ENCODE measurements at regions not wholly inside any gene's neighbourhood (a gene's known extent, or its start where the extent isn't known, plus 50 kb on each side); places are given as distances from the start of the nearest gene placed in this dataset.

DNA sequence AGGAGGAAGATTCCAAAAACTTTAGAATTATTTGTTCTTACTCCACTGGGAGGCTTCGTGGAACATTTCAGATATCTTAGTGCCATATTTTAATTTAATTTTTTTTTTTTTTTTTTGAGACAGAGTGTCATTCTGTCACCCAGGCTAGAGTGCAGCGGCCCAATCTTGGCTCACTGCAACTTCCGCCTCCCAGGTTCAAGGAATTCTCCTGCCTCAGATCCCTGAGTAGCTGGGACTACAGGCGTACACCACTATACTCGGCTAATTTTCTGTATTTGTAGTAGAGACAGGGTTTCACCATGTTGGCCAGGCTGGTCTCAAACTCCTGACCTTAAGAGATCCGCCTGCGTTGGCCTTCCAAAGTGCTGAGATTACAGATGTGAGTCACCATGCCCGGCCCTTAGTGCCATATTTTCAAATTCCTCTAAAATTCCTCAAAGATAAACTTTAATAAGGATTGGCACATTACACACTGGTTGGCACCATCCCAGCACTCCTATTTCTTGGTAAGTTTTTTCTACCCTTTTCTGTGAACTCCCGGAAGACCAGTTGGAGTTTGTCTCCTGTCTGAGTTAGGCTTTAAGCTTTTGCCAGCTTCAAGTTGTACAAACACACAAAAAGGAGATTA is 693.7 kb downstream of the MCTP2 start:
- no peak for DNase-seq

DNA sequence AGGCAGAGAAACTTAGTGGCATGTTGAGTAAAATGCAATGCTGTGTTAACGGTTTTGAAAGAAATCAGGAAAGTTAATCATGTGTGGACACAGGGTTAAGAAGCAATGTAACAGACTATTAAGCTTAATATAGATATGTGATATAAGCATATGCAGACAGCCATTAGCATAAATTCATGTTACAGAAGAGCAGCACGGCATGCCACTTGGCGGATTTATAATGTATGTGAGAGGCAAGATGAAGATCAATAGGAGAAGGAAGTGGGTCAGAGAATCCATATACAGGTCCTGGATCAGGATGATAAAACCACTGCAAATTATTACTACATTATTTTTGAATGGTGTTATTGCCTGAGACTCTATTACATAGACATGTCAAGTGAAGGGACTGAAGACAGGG is 694.3 kb downstream of the MCTP2 start:
- no peak for DNase-seq

DNA sequence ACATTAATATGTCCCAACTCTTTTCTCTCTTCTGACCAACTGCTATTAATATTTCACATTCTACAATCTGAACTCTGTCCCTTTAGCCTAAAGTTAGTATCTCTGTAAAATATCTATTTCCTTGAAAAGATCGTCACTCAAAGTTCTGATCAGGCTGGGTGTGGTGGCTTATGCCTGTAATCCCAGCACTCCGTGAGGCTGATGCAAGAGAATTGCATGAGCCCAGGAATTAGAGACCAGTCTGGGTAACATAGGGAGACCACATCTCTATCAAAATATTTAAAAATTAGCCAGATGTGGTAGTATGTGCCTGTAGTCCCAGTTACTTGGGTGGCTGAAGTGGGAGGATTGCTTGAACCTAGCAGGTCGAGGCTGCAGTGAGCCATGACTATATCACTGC is 695.6 kb downstream of the MCTP2 start:
- DNase-seq, result no peak

DNA sequence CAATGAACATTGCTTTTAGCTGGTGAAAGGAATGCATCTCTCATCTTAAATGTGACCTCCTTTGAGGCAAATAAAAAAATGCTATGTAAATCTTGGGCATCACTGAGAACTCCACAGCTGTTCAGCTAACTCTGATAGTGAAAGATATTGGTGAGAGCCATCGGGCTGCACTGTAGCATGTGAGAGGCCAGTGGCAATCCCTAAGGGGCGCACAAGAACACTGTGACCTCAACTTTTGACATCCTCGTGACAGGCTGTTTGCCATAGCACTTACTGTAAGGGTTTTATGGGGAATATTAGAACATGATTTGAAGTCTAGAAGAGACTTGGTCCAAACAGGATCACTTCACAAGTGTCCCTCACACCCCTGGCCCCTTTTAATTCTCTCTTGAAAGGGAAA is 697.9 kb downstream of the MCTP2 start:
- DNase-seq, result no peak

DNA sequence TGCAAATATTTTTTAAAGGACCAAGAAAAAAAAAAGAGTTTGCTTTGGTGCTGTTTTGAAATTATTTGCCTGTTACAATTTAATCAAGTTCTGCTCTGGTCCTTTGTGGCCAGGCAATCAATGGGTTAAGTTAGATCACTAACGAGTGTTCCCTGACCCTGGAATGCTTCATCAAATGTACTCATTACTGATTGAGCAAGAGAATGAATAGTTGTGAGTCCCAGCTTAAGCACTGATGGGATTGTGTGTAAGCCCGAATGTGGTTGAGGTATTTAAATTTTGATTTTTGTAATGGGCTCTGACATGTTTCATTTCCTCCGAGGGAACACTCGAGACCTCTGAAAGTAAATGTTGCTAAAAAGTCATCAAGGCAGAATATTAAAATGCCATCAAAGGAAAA is 699.1 kb downstream of the MCTP2 start:
- DNase-seq, result no peak

DNA sequence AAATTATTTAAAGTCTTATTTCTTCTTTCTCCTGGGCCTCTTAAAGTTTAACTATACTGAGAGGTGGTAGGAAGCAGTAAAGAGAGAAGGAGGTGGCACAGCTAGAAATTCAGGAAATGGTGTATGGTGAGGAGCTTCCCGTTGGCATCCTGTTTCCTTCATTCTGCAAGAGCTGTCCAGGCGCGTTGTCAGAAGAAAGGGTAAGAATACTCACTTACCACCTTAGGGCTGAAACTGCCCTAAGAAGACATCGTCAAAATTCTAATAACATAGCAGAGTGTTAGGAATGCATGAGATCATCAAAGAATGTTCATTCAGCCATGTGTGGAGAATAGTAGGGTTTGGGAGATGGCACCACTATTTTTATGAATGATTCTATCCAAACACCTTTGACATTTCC is 699.6 kb downstream of the MCTP2 start:
- no peak for DNase-seq

DNA sequence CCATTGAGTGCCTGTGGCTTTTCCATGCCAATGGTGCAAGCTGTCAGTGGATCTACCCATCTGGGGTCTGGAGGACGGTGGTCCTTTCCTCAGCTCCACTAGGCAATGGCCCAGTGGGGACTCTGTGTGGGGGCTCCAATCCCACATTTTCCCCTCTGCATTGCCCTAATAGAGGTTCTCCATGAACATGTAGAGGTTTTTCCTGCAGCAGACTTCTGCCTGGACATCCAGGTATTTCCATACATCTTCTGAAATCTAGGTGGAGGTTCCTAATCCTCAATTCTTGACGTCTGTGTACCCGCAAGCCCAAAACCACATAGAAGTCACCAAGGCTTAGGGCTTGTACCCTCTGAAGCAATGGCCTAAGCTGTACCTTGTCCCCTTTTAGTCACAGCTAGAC is 703.1 kb downstream of the MCTP2 start:
- no peak for DNase-seq

DNA sequence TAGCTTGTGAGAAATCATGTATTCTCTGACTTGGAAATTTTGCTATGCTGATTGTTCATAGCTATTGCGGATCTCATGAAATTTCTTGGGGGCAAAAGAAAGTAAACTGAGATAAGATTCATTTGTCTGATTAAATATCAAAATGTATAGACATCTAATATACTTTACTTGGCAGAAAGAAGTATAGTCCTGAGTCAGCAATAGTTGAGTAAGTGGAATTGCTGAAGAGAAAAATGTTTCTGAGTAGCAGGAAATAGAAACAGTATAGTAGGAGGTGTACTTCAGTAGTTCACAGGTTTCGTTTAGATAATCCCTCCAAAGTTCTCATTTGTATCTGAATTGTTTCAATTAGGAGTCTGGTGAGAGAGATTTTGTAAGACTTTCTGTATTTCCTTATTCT is 705.9 kb downstream of the MCTP2 start:
- DNase-seq, result no peak

DNA sequence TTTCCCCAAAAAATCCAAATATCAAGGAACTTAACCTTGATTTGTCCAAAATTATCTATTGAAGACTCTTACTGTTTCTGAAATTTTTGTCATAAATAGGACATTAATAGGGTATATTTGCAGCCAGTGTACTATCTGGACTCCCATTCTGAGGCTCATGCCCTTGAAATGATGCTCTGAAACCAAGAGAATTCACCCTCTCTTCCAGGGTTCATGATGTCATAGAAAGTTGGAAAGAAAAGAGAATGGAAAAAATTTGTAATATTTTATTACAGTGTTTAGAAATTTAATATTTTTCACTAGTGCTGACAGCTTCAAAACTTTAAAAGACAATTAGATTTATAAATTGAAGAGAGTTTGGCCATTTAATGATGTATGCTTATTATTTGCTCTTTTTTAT is 712.5 kb downstream of the MCTP2 start:
- DNase-seq, result no peak

DNA sequence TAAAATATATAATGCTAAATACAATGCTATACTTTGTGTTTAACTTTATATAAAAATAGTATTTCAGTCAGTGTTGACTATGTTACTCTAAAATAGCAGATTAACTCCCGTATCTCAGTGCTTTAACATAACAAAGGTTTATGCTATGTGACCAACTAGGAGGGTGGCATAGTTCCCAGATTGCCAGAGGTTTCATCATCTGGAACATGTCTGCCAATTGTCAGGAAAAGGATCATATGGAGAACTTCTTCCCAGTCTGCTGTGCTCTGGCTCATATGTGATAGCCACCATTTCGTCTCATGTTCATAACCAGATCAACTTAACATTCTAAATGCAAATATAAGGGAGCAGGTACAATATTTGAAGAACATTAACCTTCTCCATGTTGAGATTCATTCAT is 720.2 kb downstream of the MCTP2 start:
- no peak for DNase-seq

DNA sequence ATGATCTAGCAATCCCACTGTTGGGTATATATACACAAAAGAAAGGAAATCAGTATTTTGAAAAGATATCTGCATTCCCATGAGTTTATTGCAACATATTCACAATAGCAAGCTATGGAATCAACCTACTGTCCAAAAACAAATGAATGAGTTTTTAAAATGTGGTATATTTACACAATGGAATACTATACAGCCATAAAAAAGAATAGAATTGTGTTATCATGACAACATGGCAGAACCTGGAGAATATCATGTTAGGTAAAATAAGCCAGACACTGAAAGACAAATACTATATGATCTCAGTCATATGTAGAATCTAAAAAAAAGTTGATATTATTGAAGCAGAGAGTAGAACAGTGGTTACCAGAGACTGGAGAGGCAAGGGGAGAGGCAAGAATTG is 732.6 kb downstream of the MCTP2 start:
- no peak for DNase-seq

DNA sequence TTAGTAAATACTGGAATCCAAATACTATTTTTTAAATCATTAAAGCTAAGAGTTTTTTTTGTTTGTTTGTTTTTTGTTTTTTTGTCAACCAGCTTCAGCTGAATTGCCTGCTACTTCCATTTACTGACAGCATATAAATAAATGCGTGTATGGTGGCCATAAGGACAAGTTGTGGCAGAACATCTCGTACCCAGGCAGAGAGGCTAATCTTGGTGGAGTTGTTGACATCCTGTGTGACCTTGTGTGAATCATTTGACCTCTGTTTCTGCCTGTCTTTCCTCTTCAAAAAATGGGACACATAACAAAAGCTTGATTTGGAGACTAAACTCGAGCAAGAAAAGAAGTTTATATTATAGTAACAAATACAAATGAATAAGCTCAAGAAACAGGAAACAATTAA is 734.2 kb downstream of the MCTP2 start:
- DNase-seq, result no peak

DNA sequence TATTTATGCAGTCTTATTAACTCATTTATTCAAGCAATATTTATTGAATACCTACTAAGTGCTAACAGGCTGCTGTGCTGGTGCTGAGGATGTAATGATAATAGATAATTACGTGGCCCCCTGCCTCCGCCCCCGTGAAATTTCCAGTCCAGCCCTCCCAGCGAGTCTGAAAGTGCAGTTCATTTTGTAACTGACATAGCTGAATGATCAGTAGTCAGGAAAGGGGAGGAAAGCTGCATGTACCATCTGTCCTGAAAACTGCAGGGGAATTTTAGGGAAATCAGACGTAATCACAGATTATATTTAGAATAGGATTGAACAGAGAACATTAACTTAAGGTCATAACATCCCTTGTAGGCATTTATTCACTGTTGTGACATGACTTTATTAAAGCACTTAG is 736.8 kb downstream of the MCTP2 start:
- DNase-seq, result no peak

DNA sequence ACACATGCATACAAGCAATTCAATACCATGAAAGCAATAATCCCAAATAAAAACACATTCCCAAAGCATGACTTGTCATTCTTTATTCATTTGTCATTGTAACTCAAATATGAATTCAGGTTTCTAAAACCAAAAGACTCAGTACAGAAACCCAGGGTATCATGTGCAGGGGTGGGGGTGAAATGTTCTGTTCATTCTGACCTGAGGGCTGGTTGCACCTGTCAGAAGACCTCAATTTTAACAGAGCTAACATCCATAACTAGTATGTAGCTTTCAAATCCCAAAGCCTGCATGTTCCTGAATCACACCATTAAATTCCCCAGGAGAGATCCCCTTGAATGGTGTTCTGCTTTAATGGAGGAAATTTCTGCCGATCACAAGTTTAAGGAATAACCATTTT is 738.7 kb downstream of the MCTP2 start:
- DNase-seq, result no peak

DNA sequence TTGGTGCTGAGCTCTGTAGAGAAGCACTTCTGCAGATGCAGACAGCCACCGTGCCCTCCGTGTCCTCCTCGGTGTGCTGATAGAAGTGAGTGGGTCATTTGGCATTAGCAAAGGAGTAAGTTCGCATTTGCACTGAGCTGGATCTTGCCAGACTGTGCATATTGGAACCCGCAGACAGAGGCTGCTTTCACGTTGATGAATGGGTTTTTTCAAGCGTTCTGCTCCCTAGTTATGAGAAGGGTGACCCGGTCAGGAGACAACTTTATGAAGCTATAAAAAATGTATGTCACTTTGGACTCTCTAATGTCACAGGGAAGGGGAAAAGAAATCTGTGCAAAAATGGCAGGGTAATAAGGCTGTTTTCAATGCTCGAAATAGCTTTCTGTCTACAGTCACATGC is 739.4 kb downstream of the MCTP2 start:
- DNase-seq, result no peak

DNA sequence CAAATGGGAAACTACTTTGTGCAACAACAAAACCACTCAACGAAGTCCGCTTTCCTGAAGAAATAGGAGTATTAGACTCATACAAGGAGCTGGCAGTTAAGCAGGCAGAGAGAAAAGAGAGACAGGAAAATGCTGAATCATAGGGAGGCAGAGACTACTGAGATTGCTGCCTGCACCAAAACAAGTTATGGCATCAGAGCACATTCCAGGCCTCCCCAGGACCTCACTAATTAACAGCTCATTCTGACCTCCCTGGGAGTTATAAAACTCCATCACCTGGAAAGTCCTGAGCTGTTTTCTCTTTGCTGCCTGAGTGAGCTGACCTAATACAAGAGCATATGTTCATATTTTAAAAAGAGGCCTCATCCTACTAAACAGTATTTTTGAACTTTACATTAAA is 741.0 kb downstream of the MCTP2 start:
- no peak for DNase-seq

DNA sequence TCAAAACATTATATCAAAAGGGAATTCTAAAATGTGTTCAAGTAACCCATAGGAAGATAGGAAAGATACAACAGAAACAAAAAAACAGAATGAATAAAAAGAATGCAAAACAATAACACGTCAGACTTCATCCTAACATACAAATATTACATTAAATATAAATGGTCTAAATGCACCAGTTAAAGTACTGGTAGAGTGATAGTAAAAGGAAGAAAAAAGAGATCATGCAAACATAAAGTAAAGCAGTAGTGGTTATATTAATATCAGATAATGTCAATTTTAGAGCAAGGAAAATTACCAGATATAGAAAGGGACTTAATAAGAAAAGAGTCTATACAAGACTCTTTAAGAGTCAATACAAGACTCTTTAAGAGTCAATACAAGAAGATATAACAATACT is 755.7 kb downstream of the MCTP2 start:
- DNase-seq, result no peak

DNA sequence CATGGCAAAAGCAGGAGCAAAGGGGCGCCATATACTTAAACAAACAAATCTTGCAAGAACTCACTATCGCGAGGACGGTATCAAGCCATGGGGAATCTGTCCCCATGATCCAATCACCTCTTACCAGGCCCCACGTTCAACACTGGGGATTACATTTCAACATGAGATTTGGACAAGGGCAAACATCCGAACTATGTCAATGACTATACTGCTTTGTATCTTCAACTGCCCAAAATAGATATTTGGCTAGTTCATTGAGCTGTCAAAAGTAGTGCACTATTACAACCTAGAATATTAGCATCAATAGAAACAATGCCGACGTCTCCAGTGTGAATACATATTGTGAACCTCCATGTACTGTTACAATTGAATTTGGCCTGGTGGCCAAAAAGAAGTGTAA is 760.4 kb downstream of the MCTP2 start:
- DNase-seq, result no peak

DNA sequence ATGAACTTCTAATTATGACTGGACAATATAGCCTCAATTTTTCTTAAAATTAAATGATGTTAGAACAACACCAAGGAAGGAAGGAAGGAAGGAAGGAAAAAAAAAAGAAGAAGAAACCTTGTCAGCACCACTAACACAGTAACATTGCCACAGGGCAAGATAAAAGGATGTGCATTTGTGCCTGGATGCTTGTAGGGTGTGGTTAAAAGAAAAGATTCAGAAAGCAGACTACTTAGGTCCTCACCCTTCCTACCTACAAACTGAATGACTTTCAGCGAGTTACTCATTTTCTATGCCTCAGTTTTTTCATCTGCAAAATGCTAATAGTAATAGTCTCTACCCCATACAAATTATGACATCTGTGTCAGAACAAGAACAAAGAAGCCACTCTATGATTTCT is 778.3 kb downstream of the MCTP2 start:
- DNase-seq, result no peak

DNA sequence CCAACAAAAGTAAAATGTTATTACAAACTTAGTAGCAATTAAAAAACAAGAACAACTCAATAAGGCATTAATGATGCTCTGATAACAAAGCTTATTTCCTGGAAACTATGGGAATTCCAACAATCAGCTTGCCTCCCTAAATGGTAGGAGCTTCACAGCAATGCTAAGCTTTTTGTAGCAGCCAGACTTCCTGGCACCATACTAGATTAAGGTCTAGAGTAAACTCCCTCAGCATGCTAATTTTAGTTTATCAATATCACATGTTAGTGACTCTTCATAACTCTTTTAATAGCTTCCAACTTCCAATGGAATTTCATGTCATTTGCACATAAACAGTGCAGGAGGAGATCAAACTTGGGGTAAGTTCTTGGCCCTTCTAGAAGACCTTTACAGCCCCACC is 782.0 kb downstream of the MCTP2 start:
- DNase-seq, result no peak

DNA sequence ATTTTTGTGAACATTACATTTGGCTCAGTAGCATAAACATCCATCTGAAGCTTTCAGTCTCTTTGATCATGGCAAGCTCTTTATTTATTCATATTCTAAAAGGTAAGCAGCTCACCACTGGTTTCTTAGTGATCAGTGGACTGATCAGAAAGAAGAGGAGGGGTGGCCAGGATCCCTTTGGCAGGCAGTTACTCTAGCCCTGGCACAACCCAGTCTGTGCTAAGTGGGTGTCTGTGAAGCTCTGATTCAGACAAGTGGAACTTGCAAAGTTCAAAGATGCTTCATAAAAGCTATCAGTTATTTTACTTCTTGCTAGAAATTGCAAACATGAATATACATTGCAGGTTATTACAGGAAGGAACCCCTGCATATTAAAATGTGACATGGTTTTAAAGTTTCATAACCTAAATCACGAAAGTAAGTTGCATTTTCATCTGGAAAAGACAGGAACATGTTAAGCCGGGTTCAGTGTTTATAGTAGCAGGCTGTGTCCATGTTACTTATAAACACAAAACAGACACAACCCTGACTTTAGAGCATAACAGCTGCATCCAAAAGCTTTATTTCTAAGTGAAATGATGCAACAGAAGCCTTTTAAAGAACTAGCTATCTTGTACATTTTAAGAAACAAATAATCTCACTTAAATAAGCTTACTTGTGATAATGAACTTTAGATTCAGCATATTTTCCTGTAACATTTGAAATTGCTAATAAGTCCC is 785.3 kb downstream of the MCTP2 start:
- no peak for DNase-seq

DNA sequence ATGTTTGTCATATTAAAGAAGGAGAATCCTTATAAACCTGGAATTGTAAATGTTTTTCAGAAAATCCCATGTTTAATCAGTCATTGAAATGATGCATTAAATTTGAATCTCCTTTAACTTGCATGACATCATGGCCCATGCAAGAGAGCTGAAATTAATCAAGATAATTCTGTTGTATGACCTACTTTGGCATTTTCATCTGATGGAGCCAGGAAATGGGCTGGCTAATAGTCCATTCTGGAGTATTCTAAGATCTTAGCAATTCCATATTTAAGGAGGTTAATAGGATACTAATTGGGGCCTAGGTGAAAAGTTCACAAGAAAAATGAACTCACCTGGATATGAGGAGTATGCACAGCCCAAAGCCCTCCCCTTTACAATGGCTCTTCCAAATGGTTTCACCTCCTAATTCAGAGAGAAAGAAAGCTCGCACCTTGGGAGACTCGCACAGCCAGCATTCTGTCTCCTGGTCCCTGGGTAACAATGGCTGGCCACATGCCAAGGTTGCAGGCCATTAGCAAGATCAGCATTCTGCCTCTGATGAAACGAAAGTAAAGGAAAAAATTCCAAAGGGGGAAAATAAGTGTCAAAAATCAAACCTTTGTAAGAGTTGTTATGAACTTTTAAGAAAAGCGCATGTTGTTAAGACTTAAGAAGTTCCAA is 786.4 kb downstream of the MCTP2 start:
- no peak for DNase-seq

DNA sequence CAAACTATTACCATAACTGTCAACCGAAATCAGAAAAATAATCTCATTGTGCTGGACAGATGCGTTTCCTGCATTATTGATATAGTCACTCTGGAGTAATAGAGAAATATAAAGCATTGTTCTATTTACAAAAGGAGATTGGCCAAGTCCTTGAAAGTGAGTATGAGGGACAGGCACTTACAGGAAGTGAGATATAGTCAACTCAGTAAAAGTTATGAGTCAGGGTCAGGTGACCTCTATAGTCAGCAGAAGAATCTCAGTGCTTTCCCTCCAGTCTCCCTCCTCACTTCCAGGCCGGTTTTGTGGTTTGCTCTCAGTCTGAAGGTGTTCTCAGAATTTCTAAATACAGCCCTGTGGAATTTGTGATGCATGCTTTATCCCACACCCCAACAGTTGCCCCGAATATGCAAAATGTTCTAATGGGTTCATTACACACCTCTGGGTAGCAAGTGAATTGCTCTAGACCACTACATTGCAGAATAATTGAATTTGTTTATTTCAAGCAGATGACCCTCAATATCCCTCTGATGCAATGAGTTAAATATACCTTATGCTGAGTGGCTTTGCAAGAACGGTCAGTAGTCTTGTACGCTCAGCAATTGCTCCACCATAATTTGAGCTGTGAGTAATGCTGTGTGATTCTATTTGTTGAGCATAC is 787.7 kb downstream of the MCTP2 start:
- DNase-seq, result no peak

DNA sequence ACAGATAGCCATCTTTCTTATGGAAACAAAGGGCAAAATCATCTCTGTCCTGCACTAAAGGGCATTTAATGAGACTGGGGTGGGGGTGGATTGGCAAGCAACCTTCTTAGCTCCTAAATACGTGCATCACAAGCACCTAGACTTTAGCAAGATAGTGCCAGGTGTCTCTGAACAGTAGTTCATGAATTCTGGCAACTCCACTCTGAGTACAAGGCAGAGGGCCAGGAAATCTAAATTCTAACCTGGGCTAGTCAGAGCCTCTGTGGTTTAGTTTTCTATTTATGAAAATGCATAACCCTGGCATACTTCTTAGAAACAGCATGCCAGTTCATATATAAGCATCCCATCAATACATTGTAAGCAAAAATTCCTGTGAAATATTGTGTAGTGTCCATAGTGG is 788.5 kb downstream of the MCTP2 start:
- no peak for DNase-seq

Data from NCI-H146 (cell line).